Brain microvascular endothelial cell (primary cell): ENCODE measurements at regions not wholly inside any gene's neighbourhood (a gene's known extent, or its start where the extent isn't known, plus 50 kb on each side); places are given as distances from the start of the nearest gene placed in this dataset.

ENCODE experiments used
- DNase-seq: peaks from one replicate; pipeline ENCODE4 v3.0.0-alpha.2; 2020
- H3K27ac ChIP-seq: fragments of 250-450 bp; sonication (Bioruptor Pico); 2 replicates; pipeline ENCODE4 v1.5.1; 2020; ENCODE audit warnings: mild to moderate bottlenecking, moderate library complexity
- H3K27me3 ChIP-seq: fragments of 250-450 bp; sonication (Bioruptor Pico); replicated peaks from 2 replicates; pipeline ENCODE4 v1.5.1; 2020; ENCODE audit warnings: mild to moderate bottlenecking
- H3K36me3 ChIP-seq: fragments of 250-450 bp; sonication (Bioruptor Pico); replicated peaks from 2 replicates; pipeline ENCODE4 v1.5.1; 2020; ENCODE audit warnings: mild to moderate bottlenecking
- H3K4me3 ChIP-seq: 2 replicates; pipeline ENCODE4 v1.5.1; 2011; ENCODE audit warnings: low read depth, mild to moderate bottlenecking, control low read depth, low read length, moderate library complexity
- in situ Hi-C: cut with HindIII; loops from 2 replicates; pipeline ENCODE4 v1.10.0; 2017; ENCODE audit warnings: low sequenced_read_pairs, low pct_ligation_motif_present
- TF ChIP-seq, protein P1 (sequence below): IDR thresholded peaks from 2 replicates; pipeline ENCODE4 v1.5.1; 2011; ENCODE audit warnings: low read depth, mild to moderate bottlenecking, moderate library complexity, low read length, control low read depth, inconsistent platforms; ENCODE audit errors: missing control alignments

DNA sequence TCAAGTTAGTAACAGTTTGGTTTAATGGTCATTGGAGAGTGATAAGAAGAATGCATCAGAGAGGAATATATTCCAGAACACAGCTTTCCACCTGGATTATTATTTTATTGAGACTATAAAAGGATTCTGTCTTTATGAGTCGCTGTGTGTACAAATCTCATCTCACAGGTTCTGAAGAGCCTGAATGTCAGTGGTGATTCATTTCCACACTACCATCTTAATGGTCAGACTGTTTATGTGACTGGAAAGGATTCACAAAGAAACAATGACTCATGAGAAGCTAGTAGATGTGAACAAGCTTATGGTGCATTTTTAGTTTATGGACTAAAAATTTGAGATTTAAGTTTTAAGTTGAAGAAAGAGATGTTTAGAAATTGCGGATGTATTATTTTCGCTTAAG, 685.4 kb upstream of the NRXN1 start:
- TF ChIP-seq, protein P1, sequence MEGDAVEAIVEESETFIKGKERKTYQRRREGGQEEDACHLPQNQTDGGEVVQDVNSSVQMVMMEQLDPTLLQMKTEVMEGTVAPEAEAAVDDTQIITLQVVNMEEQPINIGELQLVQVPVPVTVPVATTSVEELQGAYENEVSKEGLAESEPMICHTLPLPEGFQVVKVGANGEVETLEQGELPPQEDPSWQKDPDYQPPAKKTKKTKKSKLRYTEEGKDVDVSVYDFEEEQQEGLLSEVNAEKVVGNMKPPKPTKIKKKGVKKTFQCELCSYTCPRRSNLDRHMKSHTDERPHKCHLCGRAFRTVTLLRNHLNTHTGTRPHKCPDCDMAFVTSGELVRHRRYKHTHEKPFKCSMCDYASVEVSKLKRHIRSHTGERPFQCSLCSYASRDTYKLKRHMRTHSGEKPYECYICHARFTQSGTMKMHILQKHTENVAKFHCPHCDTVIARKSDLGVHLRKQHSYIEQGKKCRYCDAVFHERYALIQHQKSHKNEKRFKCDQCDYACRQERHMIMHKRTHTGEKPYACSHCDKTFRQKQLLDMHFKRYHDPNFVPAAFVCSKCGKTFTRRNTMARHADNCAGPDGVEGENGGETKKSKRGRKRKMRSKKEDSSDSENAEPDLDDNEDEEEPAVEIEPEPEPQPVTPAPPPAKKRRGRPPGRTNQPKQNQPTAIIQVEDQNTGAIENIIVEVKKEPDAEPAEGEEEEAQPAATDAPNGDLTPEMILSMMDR, result no peak
- in situ Hi-C loops, result no loop called here
- Histone ChIP-seq H3K27me3 (no peaks in the 10 kb centered on the region), H3K4me3 (no peak overlapping the region), H3K27ac (peak overlapping the region; percentile 30), H3K36me3 (no peaks in the 10 kb centered on the region)
- DNase-seq, result peak; percentile 74

DNA sequence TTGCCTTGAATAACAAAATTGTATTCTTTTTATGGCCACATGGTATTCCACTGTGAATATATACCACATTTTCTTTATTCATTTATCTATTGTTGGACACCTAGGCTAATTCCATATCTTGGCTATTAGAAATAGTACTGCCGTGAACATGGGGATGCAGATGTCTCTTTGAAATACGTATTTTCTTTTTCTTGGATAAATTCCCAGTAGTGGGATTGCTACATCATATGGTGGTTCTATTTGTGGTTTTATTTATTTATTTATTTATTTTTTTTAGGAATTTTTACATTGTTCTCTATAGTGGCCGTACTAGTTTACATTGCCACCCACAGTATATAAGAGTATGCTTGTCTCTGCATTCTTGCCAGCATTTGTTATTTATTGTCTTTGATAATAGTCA, 679.8 kb upstream of the NRXN1 start:
- DNase-seq, result peak; percentile 29

DNA sequence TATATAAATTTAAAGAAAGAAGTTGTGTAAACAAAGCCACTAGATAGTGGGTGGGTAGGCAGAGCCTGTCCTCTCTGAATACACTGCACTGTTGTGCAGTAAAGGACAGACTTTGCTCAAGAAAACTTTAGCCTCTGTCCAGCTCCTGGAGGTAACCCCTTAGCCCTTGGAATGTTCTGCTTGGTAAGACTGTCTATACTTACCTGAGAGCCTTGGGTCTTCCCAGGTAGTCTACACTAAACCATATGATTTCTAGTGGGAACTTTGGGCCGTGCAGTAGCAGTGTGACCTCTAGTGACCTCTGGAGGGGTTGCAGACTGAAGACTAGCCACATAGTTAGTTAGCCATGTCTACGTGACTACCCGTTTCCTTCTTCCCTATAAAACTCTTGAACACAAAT, 678.3 kb upstream of the NRXN1 start:
- in situ Hi-C loops, result no loop called here
- TF ChIP-seq, protein P1, result peak; percentile 22
- DNase-seq, result no peak
- H3K4me3 ChIP-seq, result no peak overlapping the region
- H3K27me3 ChIP-seq, result no peaks in the 10 kb centered on the region
- no peaks in the 10 kb centered on the region for H3K36me3 ChIP-seq
- no peak overlapping the region for H3K27ac ChIP-seq

More for the DNA sequence above, 679.8 kb upstream of the NRXN1 start:
- in situ Hi-C loops, result no loop called here
- Histone ChIP-seq H3K36me3 (no peaks in the 10 kb centered on the region), H3K27me3 (no peaks in the 10 kb centered on the region), H3K4me3 (no peak overlapping the region), H3K27ac (no peak overlapping the region)
- TF ChIP-seq, protein P1, result no peak

DNA sequence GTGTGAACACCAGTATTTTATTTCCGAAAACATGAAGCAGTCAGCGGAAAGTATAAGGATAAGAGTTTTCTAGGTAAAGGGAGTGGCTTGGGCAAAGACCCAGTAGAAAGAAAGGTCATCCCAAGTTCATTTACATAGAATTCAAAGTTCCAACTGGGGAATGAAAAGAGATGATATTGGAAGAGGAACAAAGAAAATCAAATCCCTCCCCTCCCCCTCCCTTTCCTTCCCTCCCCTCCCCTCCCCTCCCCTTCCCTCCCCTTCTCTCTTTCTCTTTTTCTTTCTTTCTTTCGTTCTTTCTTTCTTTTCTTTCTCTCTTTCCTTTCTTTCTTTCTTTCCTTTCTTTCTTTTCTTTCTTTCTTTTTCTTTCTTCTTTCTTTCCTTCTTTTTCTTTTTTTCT, 675.7 kb upstream of the NRXN1 start:
- Histone ChIP-seq H3K27ac (no peak overlapping the region), H3K27me3 (no peaks in the 10 kb centered on the region), H3K4me3 (no peak overlapping the region), H3K36me3 (no peaks in the 10 kb centered on the region)
- TF ChIP-seq, protein P1, result no peak
- in situ Hi-C loops, result no loop called here
- no peak for DNase-seq

DNA sequence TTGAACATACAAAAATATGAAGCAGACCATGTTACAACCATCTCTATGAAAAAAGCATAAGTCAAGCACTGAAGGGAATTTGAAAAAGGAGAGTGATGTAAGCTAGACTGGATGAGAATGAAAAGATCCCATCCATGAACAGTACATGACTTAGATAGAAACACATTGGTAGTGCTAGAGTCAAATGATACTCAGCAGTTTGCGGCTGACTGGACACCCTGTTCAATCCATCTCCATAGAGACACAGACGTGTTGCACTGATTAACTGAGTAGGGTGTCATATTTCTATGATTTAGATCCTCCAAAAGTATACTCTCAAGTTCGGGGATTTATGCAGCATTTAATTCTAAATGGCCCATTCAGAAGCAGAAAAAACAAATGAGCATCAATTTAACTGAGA, 674.3 kb upstream of the NRXN1 start:
- TF ChIP-seq, protein P1, result no peak
- Histone ChIP-seq H3K27me3 (no peaks in the 10 kb centered on the region), H3K4me3 (no peak overlapping the region), H3K36me3 (no peaks in the 10 kb centered on the region), H3K27ac (no peak overlapping the region)
- in situ Hi-C loops, result no loop called here
- no peak for DNase-seq

DNA sequence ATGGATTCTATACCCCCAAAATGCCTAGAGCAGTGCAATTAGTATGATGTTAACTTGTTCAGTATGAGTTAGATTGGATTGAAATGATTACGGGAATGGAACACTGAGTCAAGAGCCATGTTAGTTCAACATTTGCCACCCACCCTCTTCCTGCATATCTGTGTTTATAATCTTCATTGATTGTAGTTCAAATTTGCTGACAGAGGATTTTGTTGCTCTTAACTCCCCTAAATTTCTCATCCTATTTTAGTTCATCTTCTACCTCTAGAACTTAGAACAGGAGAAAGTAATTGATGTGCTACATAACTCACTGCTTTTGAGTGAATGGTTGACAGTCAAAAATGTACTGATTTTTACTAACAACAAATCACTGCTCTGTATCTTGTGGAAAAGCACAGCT, 673.5 kb upstream of the NRXN1 start:
- Histone ChIP-seq H3K36me3 (no peaks in the 10 kb centered on the region), H3K27ac (no peak overlapping the region), H3K4me3 (no peak overlapping the region), H3K27me3 (no peaks in the 10 kb centered on the region)
- TF ChIP-seq, protein P1, result no peak
- in situ Hi-C loops, result no loop called here
- no peak for DNase-seq
